ENCODE measurements at regions not wholly inside any gene's neighbourhood (a gene's known extent, or its start where the extent isn't known, plus 50 kb on each side); places are given as distances from the start of the nearest gene placed in this dataset.
"Not testable (repeated sequence)": the region's sequence is repeated elsewhere in the genome, so short reads cannot be mapped to it uniquely, and the experiment has no call there.

GRCh38 chr5:167049771-167050567 is 1241.5 kb upstream of the WWC1 start:
- no peak for DNase-seq (ENCODE audit: low read depth)

- DNase-seq (ENCODE audit: low read depth) = no peak
These were observed 1240.7 kb upstream of the WWC1 start for GRCh38 chr5:167050568-167051401.

- no peak for DNase-seq (ENCODE audit: low read depth)
These were observed 1240.1 kb upstream of the WWC1 start for GRCh38 chr5:167051402-167051768.

- no peak for DNase-seq (ENCODE audit: low read depth)
These were observed 1238.7 kb upstream of the WWC1 start for GRCh38 chr5:167052791-167053190.

- no peak for DNase-seq (ENCODE audit: low read depth)
These were observed 1233.8 kb upstream of the WWC1 start for GRCh38 chr5:167057665-167058064.

GRCh38 chr5:167061695-167062094 is 1229.8 kb upstream of the WWC1 start:
- no peak for DNase-seq (ENCODE audit: low read depth)

GRCh38 chr5:167063116-167063515 is 1228.3 kb upstream of the WWC1 start:
- DNase-seq (ENCODE audit: low read depth) = no peak

GRCh38 chr5:167063788-167064187 is 1227.7 kb upstream of the WWC1 start:
- DNase-seq (ENCODE audit: low read depth) = no peak

GRCh38 chr5:167064198-167064776 is 1227.2 kb upstream of the WWC1 start:
- DNase-seq (ENCODE audit: low read depth) = no peak

GRCh38 chr5:167065794-167066193 is 1225.7 kb upstream of the WWC1 start:
- no peak for DNase-seq (ENCODE audit: low read depth)

- no peak for DNase-seq (ENCODE audit: low read depth)
These were observed 1219.3 kb upstream of the WWC1 start for GRCh38 chr5:167071981-167072610.

- DNase-seq (ENCODE audit: low read depth) = no peak
These were observed 1209.9 kb upstream of the WWC1 start for GRCh38 chr5:167081561-167081960.

GRCh38 chr5:167096816-167097215 is 1194.6 kb upstream of the WWC1 start:
- no peak for DNase-seq (ENCODE audit: low read depth)

GRCh38 chr5:167104351-167104750 is 1187.1 kb upstream of the WWC1 start:
- DNase-seq (ENCODE audit: low read depth) = no peak

- no peak for DNase-seq (ENCODE audit: low read depth)
These were observed 1185.5 kb upstream of the WWC1 start for GRCh38 chr5:167105941-167106340.

- DNase-seq (ENCODE audit: low read depth) = no peak
These were observed 1183.8 kb upstream of the WWC1 start for GRCh38 chr5:167107684-167108083.

GRCh38 chr5:167108266-167108665 is 1183.2 kb upstream of the WWC1 start:
- not testable (repeated sequence) for DNase-seq (ENCODE audit: low read depth)

GRCh38 chr5:167112556-167112955 is 1178.9 kb upstream of the WWC1 start:
- no peak for DNase-seq (ENCODE audit: low read depth)

- no peak for DNase-seq (ENCODE audit: low read depth)
These were observed 1169.2 kb upstream of the WWC1 start for GRCh38 chr5:167122267-167122666.

GRCh38 chr5:167123126-167123525 is 1168.3 kb upstream of the WWC1 start:
- DNase-seq (ENCODE audit: low read depth) = no peak

- DNase-seq (ENCODE audit: low read depth) = no peak
These were observed 1162.9 kb upstream of the WWC1 start for GRCh38 chr5:167128581-167128980.

- DNase-seq (ENCODE audit: low read depth) = no peak
These were observed 1150.7 kb upstream of the WWC1 start for GRCh38 chr5:167140548-167141291.
